Esophagus squamous epithelium (tissue), 4 donors: ENCODE measurements at regions not wholly inside any gene's neighbourhood (a gene's known extent, or its start where the extent isn't known, plus 50 kb on each side); places are given as distances from the start of the nearest gene placed in this dataset.

Experiments used
- CTCF ChIP-seq, 6 experiments: fragments of 450-650 bp in 4 of 6; fragments of 200-600 bp in 2 of 6; sonication (generic) in 2 of 6; IDR thresholded peaks; one replicate each; pipeline ENCODE4 v1.5.1; 2016 to 2019; ENCODE audit warnings: antibody characterized with exemption in 6 of 6, mild to moderate bottlenecking in 4 of 6, moderate library complexity in 4 of 6
- POLR2A ChIP-seq, 4 donors: fragments of 450-650 bp; IDR thresholded peaks; one replicate each; pipeline ENCODE4 v1.6.1; 2017; ENCODE audit warnings: antibody characterized with exemption in 4 of 4, mild to moderate bottlenecking in 4 of 4, moderate library complexity in 3 of 4

- TF ChIP-seq CTCF (IDR thresholded peaks at IDR 0.05) (no peak), POLR2A (IDR thresholded peaks at IDR 0.05) (no peak)
These were observed 83.8 kb downstream of the FOXL1 start for GRCh38 chr16:86662195-86662594.
